HEK293T (cell line): ENCODE measurements at regions not wholly inside any gene's neighbourhood (a gene's known extent, or its start where the extent isn't known, plus 50 kb on each side); places are given as distances from the start of the nearest gene placed in this dataset.

ENCODE experiments used
- CTCF ChIA-PET: fragments of 350-600 bp; formaldehyde crosslinking; extraction: SDS; loops from one replicate; lab custom pipeline; 2021; ENCODE audit warnings: antibody characterized with exemption, inconsistent platforms; lab: Yijun Ruan, JAX
- POLR2A ChIA-PET: fragments of 350-600 bp; formaldehyde crosslinking; extraction: SDS; loops from one replicate; lab custom pipeline; 2020; ENCODE audit warnings: antibody characterized with exemption, inconsistent platforms; lab: Yijun Ruan, JAX
- DNase-seq: peaks from one replicate; pipeline ENCODE4 v3.0.0; 2012; ENCODE audit warnings: mixed read lengths; ENCODE audit errors: extremely low spot score
- ARNT ChIP-seq: fragments of 450-650 bp; IDR thresholded peaks from 2 replicates; pipeline ENCODE4 v1.6.1; 2017; ENCODE audit warnings: mild to moderate bottlenecking
- BHLHE40 ChIP-seq: fragments of 450-650 bp; IDR thresholded peaks from 2 replicates; pipeline ENCODE4 v1.6.1; 2016; ENCODE audit warnings: mild to moderate bottlenecking, moderate library complexity, borderline replicate concordance
- CTBP1 ChIP-seq: fragments of 450-650 bp; IDR thresholded peaks from 2 replicates; pipeline ENCODE4 v1.6.1; 2016; ENCODE audit warnings: borderline replicate concordance
- ELF4 ChIP-seq: fragments of 450-650 bp; IDR thresholded peaks from 2 replicates; pipeline ENCODE4 v1.6.1; 2017; ENCODE audit warnings: antibody characterized with exemption
- FOXA1 ChIP-seq: fragments of 450-650 bp; IDR thresholded peaks from 2 replicates; pipeline ENCODE4 v1.6.1; 2016; ENCODE audit warnings: mild to moderate bottlenecking
- FOXK2 ChIP-seq: fragments of 450-650 bp; IDR thresholded peaks from 2 replicates; pipeline ENCODE4 v1.6.1; 2016; ENCODE audit warnings: mild to moderate bottlenecking
- FOXM1 ChIP-seq: fragments of 450-650 bp; IDR thresholded peaks from 2 replicates; pipeline ENCODE4 v1.6.1; 2017; ENCODE audit warnings: mild to moderate bottlenecking, borderline replicate concordance
- HDGF ChIP-seq: fragments of 450-650 bp; IDR thresholded peaks from 2 replicates; pipeline ENCODE4 v1.6.1; 2017; ENCODE audit warnings: antibody characterized with exemption, borderline replicate concordance
- L3MBTL2 ChIP-seq: fragments of 450-650 bp; conservative IDR thresholded peaks from 2 replicates; pipeline ENCODE4 v1.6.1; 2016; ENCODE audit warnings: mild to moderate bottlenecking
- LEF1 ChIP-seq: fragments of 450-650 bp; IDR thresholded peaks from 2 replicates; pipeline ENCODE4 v1.6.1; 2017; ENCODE audit warnings: mild to moderate bottlenecking, borderline replicate concordance
- NFRKB ChIP-seq: fragments of 450-650 bp; IDR thresholded peaks from 2 replicates; pipeline ENCODE4 v1.6.1; 2016; ENCODE audit warnings: mild to moderate bottlenecking, moderate library complexity
- SP1 ChIP-seq: fragments of 450-650 bp; IDR thresholded peaks from 2 replicates; pipeline ENCODE4 v1.6.1; 2017
- SUZ12 ChIP-seq: fragments of 450-650 bp; IDR thresholded peaks from 2 replicates; pipeline ENCODE4 v1.6.1; 2016; ENCODE audit warnings: mild to moderate bottlenecking
- TARDBP ChIP-seq: fragments of 450-650 bp; IDR thresholded peaks from 2 replicates; pipeline ENCODE4 v1.6.1; 2016
- ZNF384 ChIP-seq: fragments of 450-650 bp; IDR thresholded peaks from 2 replicates; pipeline ENCODE4 v1.6.1; 2016
- TF ChIP-seq, protein P1 (sequence below): fragments of 450-650 bp; IDR thresholded peaks from 2 replicates; pipeline ENCODE4 v1.6.1; 2016

DNA sequence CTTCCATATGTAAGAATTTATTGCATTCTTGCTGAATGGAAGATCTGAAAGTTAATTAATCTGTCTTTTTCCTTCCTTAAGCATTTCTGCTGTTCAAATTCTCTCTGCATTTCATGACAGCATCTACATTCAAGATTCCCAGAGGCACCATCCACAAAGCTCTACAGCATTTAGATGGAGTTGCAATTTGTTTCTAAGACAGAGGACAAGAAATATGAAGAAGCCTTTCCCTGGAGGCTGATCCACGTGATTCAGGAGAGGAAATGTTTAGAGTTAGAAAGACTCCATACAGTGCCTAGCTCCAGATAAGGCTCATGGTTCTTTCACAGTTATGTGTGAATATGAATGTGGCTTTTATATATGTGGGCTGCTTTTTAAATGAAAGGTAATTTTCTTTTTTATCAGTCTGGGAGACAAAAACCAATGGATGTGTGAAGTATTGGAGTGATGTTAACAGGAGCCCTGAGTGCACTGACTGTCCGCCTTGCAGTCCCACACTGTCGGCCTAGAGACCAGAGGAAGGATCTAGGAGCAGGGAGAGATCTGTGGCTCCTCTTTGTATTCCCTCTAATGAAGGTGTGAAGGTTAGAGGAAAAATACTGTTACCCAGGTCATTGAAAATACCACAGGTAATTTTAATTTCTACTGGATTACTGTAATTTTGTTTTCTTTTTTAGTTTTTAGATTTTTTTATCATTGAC, 686.6 kb upstream of the GJE1 start:
- no peak for DNase-seq
- POLR2A ChIA-PET: no interaction called here
- CTCF ChIA-PET: no interaction called here
- TF ChIP-seq NFRKB: no peak
- no peak for TF ChIP-seq LEF1
- no peak for TF ChIP-seq HDGF
- TF ChIP-seq FOXM1: no peak
- no peak for TF ChIP-seq BHLHE40
- no peak for TF ChIP-seq ARNT
- no peak for TF ChIP-seq ZNF384
- no peak for TF ChIP-seq SUZ12
- no peak for TF ChIP-seq FOXK2
- no peak for TF ChIP-seq ELF4
- TF ChIP-seq TARDBP: no peak
- TF ChIP-seq FOXA1: no peak
- TF ChIP-seq SP1: no peak

DNA sequence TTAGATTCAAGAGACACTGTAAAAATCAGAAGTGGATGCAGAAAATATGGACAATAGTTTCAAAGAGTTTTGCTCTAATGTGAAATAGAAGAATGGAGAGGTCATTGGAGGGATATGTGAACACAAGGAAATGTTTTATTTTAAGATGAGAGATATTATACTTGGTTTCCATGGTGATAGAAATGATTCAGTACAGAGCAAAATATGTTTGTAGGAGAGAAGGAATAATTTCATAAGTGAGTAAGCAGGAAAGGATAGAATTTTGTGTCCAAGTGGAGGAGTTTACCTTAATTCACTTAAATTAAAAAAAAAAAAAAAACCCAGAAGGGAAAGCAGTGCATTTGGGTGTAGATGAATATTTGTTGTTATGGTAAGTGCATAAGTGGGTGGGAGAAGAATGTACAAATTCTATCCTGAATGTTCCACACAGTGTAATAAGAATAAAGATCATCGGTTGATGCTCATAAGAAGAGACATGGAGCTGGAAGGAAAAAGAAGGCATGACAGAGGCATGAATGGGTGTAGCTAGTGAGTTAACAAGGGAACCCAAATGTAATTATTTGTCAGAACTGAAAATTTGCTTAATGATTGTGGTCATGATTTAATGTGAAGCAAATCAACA, 688.9 kb upstream of the GJE1 start:
- ChIA-PET POLR2A (no interaction called here), CTCF (no interaction called here)
- TF ChIP-seq BHLHE40 (no peak), LEF1 (no peak), NFRKB (no peak), CTBP1 (no peak), ELF4 (no peak), ZNF384 (no peak), HDGF (no peak), TARDBP (no peak), FOXM1 (no peak), FOXA1 (no peak)
- TF ChIP-seq, protein P1, sequence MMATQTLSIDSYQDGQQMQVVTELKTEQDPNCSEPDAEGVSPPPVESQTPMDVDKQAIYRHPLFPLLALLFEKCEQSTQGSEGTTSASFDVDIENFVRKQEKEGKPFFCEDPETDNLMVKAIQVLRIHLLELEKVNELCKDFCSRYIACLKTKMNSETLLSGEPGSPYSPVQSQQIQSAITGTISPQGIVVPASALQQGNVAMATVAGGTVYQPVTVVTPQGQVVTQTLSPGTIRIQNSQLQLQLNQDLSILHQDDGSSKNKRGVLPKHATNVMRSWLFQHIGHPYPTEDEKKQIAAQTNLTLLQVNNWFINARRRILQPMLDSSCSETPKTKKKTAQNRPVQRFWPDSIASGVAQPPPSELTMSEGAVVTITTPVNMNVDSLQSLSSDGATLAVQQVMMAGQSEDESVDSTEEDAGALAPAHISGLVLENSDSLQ: no peak
- no peak for DNase-seq

DNA sequence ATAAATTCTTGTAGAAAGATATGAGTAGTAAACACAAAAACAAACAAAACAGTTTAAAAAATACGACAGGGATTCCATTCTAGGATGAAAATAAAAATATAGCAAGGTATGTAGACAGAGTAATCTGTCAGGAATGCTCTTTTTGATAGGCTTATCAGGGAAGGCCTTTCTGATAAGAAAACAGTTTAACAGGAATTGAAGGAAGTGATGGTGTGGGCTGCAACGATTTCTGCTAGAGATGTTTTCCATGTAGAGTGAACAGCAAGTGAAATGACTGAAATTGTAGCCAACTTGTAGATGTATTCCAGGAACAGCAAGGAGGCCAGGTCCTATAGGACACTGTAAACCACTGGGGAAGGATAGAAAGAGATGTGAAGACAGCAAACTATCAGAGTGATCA, 689.7 kb upstream of the GJE1 start:
- DNase-seq: no peak
- no peak for TF ChIP-seq FOXA1
- TF ChIP-seq TARDBP: no peak
- no peak for TF ChIP-seq NFRKB
- TF ChIP-seq ZNF384: no peak
- no peak for TF ChIP-seq HDGF
- TF ChIP-seq, protein P1: no peak
- TF ChIP-seq SP1: no peak
- TF ChIP-seq SUZ12: no peak
- no peak for TF ChIP-seq CTBP1
- TF ChIP-seq ELF4: no peak
- TF ChIP-seq FOXK2: no peak
- TF ChIP-seq L3MBTL2: no peak
- no peak for TF ChIP-seq BHLHE40
- TF ChIP-seq ARNT: no peak
- no peak for TF ChIP-seq LEF1
- no peak for TF ChIP-seq FOXM1
- ChIA-PET CTCF (no interaction called here), POLR2A (no interaction called here)

DNA sequence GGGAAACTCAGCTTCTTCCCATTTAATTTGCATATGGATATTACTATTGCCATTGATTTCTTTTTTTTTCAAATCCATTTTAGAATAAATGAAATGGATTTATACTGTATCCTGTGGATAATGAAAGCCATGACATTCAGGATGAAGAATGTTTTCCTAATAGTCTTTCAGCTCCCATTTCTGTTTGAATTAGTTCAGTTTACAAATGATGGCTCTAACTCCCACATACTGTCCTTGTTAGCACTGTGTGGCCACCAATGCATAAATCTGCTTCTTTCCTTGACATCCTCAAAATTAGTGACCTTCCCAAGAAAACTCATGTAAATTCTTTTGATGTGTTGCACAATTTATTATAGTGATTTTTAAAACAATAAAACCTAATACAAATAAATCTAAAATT, 693.2 kb upstream of the GJE1 start:
- ChIA-PET POLR2A (no interaction called here), CTCF (no interaction called here)
- TF ChIP-seq, protein P1: no peak
- TF ChIP-seq BHLHE40: no peak
- no peak for TF ChIP-seq TARDBP
- TF ChIP-seq ELF4: no peak
- TF ChIP-seq ZNF384: no peak
- no peak for TF ChIP-seq SUZ12
- TF ChIP-seq HDGF: no peak
- TF ChIP-seq ARNT: no peak
- TF ChIP-seq CTBP1: no peak
- no peak for TF ChIP-seq L3MBTL2
- TF ChIP-seq FOXM1: no peak
- no peak for TF ChIP-seq LEF1
- no peak for TF ChIP-seq NFRKB
- no peak for TF ChIP-seq FOXA1
- no peak for TF ChIP-seq SP1
- no peak for DNase-seq

GRCh38 chr6:141437685-141438084, 695.0 kb upstream of the GJE1 start:
- ChIA-PET POLR2A (no interaction called here), CTCF (no interaction called here)
- no peak for DNase-seq
- no peak for TF ChIP-seq HDGF
- no peak for TF ChIP-seq L3MBTL2
- TF ChIP-seq BHLHE40: no peak
- TF ChIP-seq TARDBP: no peak
- no peak for TF ChIP-seq FOXA1
- no peak for TF ChIP-seq NFRKB
- no peak for TF ChIP-seq ELF4
- TF ChIP-seq, protein P1: no peak
- TF ChIP-seq ARNT: no peak
- no peak for TF ChIP-seq LEF1
- TF ChIP-seq SUZ12: no peak
- TF ChIP-seq CTBP1: no peak
- no peak for TF ChIP-seq ZNF384
- TF ChIP-seq FOXM1: no peak
- TF ChIP-seq FOXK2: no peak
- TF ChIP-seq SP1: no peak
